Natural killer cell (primary cell): ENCODE measurements at regions not wholly inside any gene's neighbourhood (a gene's known extent, or its start where the extent isn't known, plus 50 kb on each side); places are given as distances from the start of the nearest gene placed in this dataset.

Source experiments
- ATAC-seq, 3 donors: fragments of 150-1000 bp in 2 of 3; fragments of 200-7000 bp in 1 of 3; cut with Tn5 transposase; 1 replicate in 1 of 3; 2 replicates in 2 of 3; pipeline ENCODE4 v1.10.0; 2021; ENCODE audit warnings: mild to moderate bottlenecking in 2 of 3, moderate library complexity in 2 of 3
- DNase-seq, 2 donors: peaks; one replicate each; pipeline versions ENCODE4 v3.0.0 to v3.0.0-alpha.2; 2013 to 2021; ENCODE audit warnings: mixed read lengths in 1 of 2
- H3K27ac ChIP-seq: one replicate; pipeline ENCODE4 v1.5.1; 2013; ENCODE audit warnings: mild to moderate bottlenecking, low read length
- H3K27me3 ChIP-seq: one replicate; pipeline ENCODE4 v1.6.1; 2013; ENCODE audit warnings: low read length; ENCODE audit not compliant: control insufficient read depth, insufficient read depth
- H3K36me3 ChIP-seq: one replicate; pipeline ENCODE4 v1.6.1; 2013; ENCODE audit warnings: low read length; ENCODE audit not compliant: control insufficient read depth, insufficient read depth
- H3K4me1 ChIP-seq: one replicate; pipeline ENCODE4 v1.6.1; 2013; ENCODE audit warnings: low read length; ENCODE audit not compliant: control insufficient read depth, insufficient read depth
- H3K4me3 ChIP-seq: one replicate; pipeline ENCODE4 v1.5.1; 2013; ENCODE audit warnings: low read length
- H3K9me3 ChIP-seq: one replicate; pipeline ENCODE4 v1.6.1; 2013; ENCODE audit warnings: low read length; ENCODE audit not compliant: control insufficient read depth, insufficient read depth
- H3K27ac Mint-ChIP-seq, 2 donors: one replicate each; pipeline ENCODE4 v1.8.0; 2022; ENCODE audit warnings: mild to moderate bottlenecking in 2 of 2, mixed read lengths in 2 of 2, moderate library complexity in 1 of 2
- H3K27me3 Mint-ChIP-seq, 2 donors: one replicate each; pipeline ENCODE4 v1.8.0; 2022; ENCODE audit warnings: low read depth in 2 of 2, mixed read lengths in 2 of 2
- H3K36me3 Mint-ChIP-seq: one replicate; pipeline ENCODE4 v1.8.0; 2022; ENCODE audit warnings: mixed read lengths
- H3K4me1 Mint-ChIP-seq, 2 donors: one replicate each; pipeline ENCODE4 v1.8.0; 2022; ENCODE audit warnings: mixed read lengths in 2 of 2
- H3K4me3 Mint-ChIP-seq: one replicate; pipeline ENCODE4 v1.8.0; 2022; ENCODE audit warnings: mild to moderate bottlenecking, moderate library complexity, mixed read lengths
- H3K9me3 Mint-ChIP-seq, 2 donors: one replicate each; pipeline ENCODE4 v1.8.0; 2022; ENCODE audit warnings: mixed read lengths in 2 of 2
- WGBS: methylation state at CpG from one replicate; pipeline ENCODE4 v1.1.7; 2013; ENCODE audit warnings: missing lambda C conversion rate; ENCODE audit not compliant: insufficient coverage; 5-methylcytosine and 5-hydroxymethylcytosine counted together
- intact Hi-C: fragments of 100-400 bp; cut with micrococcal nuclease; formaldehyde crosslinking; loops from one replicate; pipeline ENCODE4 v1.14.2; 2022
- TF ChIP-seq, protein P1 (sequence below): fragments of 200-600 bp; IDR thresholded peaks from one replicate; pipeline ENCODE4 v1.8.0; 2022; ENCODE audit warnings: antibody characterized with exemption

DNA sequence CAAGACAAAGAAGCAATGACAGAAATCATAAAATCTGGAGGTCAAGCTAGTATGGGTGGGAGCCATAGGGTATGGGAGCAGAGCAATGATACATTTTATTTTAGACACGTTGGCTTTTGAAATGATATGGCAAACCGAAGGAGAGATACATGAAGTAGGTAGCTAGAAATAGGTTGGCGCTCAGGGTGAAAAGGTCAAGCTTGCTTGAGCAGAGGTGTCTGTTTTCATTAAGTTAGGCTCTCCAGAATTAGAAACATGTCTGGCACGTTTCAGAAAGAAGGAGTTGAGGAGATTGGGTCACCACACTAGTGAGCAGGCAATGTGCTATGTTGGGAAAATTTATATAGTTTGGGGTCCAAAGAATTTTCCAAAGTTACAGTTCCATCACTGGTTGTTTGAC lies 151.4 kb downstream of the AMY1C start:
- TF ChIP-seq, protein P1, sequence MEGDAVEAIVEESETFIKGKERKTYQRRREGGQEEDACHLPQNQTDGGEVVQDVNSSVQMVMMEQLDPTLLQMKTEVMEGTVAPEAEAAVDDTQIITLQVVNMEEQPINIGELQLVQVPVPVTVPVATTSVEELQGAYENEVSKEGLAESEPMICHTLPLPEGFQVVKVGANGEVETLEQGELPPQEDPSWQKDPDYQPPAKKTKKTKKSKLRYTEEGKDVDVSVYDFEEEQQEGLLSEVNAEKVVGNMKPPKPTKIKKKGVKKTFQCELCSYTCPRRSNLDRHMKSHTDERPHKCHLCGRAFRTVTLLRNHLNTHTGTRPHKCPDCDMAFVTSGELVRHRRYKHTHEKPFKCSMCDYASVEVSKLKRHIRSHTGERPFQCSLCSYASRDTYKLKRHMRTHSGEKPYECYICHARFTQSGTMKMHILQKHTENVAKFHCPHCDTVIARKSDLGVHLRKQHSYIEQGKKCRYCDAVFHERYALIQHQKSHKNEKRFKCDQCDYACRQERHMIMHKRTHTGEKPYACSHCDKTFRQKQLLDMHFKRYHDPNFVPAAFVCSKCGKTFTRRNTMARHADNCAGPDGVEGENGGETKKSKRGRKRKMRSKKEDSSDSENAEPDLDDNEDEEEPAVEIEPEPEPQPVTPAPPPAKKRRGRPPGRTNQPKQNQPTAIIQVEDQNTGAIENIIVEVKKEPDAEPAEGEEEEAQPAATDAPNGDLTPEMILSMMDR, result no peak
- no peaks in the 10 kb centered on the region for H3K4me1 Mint-ChIP-seq
- no peaks in the 10 kb centered on the region for H3K36me3 ChIP-seq
- H3K9me3 ChIP-seq, result no peaks in the 10 kb centered on the region
- no peaks in the 10 kb centered on the region for H3K27me3 ChIP-seq
- H3K9me3 Mint-ChIP-seq, result peaks cover 13 to 22% of the 10 kb centered on the region in 2 donors
- intact Hi-C loops, result no loop called here
- 69% methylated on average over 4 of the region's 4 CpGs for WGBS
- H3K27ac ChIP-seq, result no peak overlapping the region
- no peak overlapping the region for H3K27ac Mint-ChIP-seq
- H3K36me3 Mint-ChIP-seq, result peaks cover 15% of the 10 kb centered on the region
- H3K4me3 Mint-ChIP-seq, result no peak overlapping the region
- no peak overlapping the region for H3K4me3 ChIP-seq
- H3K27me3 Mint-ChIP-seq, result no peaks in the 10 kb centered on the region
- ATAC-seq, result no peak
- DNase-seq, result no peak
- no peaks in the 10 kb centered on the region for H3K4me1 ChIP-seq

- DNase-seq, result no peak
- peaks cover 15% of the 10 kb centered on the region for H3K36me3 Mint-ChIP-seq
- no peaks in the 10 kb centered on the region for H3K9me3 ChIP-seq
- H3K36me3 ChIP-seq, result no peaks in the 10 kb centered on the region
- intact Hi-C loops, result no loop called here
- H3K9me3 Mint-ChIP-seq, result peaks cover 17 to 26% of the 10 kb centered on the region in 2 donors
- TF ChIP-seq, protein P1, result no peak
- no peaks in the 10 kb centered on the region for H3K4me1 ChIP-seq
- H3K27me3 Mint-ChIP-seq, result no peaks in the 10 kb centered on the region
- H3K27ac Mint-ChIP-seq, result no peak overlapping the region
- no peaks in the 10 kb centered on the region for H3K27me3 ChIP-seq
- no peaks in the 10 kb centered on the region for H3K4me1 Mint-ChIP-seq
- H3K4me3 ChIP-seq, result no peak overlapping the region
- no peak overlapping the region for H3K27ac ChIP-seq
- ATAC-seq, result no peak
- 94% methylated on average over 1 of the region's 1 CpG for WGBS
- H3K4me3 Mint-ChIP-seq, result no peak overlapping the region
Observed at GRCh38 chr1:103905363-103905762, 155.7 kb downstream of the AMY1C start.

DNA sequence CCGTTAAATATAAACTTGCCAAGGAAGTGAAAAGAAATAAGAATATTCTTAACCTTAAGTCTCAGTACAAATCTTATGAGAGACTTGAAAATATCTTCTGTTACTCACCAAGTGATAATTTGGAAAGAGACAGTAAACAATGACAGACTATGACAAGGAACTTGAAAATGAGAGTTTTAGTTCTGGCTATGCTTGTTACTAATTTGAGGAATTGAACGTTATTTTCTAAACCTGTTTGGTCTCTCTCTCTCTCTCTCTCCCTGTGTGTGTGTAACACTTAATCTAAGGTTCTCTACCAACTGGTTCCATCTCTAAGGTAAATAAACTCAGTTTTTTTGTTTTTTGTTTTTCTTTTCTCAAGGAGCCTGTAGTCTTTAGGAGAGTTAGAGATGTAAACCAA lies 161.8 kb downstream of the AMY1C start:
- Histone ChIP-seq H3K27ac (no peak overlapping the region), H3K9me3 (no peaks in the 10 kb centered on the region), H3K36me3 (no peaks in the 10 kb centered on the region), H3K4me3 (no peak overlapping the region), H3K27me3 (no peaks in the 10 kb centered on the region), H3K4me1 (no peaks in the 10 kb centered on the region)
- ATAC-seq, result no peak
- Mint-ChIP-seq H3K36me3 (no peaks in the 10 kb centered on the region), H3K4me1 (no peaks in the 10 kb centered on the region), H3K4me3 (no peak overlapping the region), H3K27ac (no peak overlapping the region), H3K9me3 (peaks cover 13 to 23% of the 10 kb centered on the region in 2 donors), H3K27me3 (no peaks in the 10 kb centered on the region)
- intact Hi-C loops, result no loop called here
- DNase-seq, result no peak
- TF ChIP-seq, protein P1, result no peak
- WGBS, result no CpG with 5 or more reads among the region's 2 CpGs

DNA sequence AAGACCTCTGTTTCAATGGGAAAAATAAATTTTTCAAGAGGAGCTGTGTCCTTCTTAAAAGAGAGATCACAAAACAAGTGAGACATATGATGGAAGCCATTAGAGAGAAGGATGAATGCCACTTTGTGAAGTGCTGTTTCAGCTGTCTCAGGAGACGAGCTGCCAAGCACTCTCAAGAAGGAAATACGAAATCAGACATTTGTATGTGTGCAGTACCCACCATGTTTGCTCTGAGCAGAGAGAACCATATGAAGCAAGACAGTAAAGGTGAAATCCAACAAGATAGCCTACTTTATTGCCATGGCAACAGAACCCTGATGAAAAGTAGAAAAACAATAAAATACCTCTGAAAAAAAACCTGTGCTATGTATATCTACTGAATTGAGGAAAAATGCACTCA lies 168.1 kb downstream of the AMY1C start:
- Mint-ChIP-seq H3K4me1 (no peaks in the 10 kb centered on the region), H3K9me3 (peaks cover 7 to 16% of the 10 kb centered on the region in 2 donors), H3K4me3 (no peak overlapping the region), H3K27ac (no peak overlapping the region), H3K27me3 (no peaks in the 10 kb centered on the region), H3K36me3 (no peaks in the 10 kb centered on the region)
- no peaks in the 10 kb centered on the region for H3K4me1 ChIP-seq
- H3K9me3 ChIP-seq, result no peaks in the 10 kb centered on the region
- H3K27ac ChIP-seq, result no peak overlapping the region
- WGBS, result 71% methylated on average over 2 of the region's 2 CpGs
- no peak overlapping the region for H3K4me3 ChIP-seq
- ATAC-seq (no peak), DNase-seq (no peak)
- no peaks in the 10 kb centered on the region for H3K36me3 ChIP-seq
- intact Hi-C loops, result no loop called here
- no peaks in the 10 kb centered on the region for H3K27me3 ChIP-seq
- TF ChIP-seq, protein P1, result no peak
